Astrocyte (in vitro differentiated cells and primary cell): ENCODE measurements at regions not wholly inside any gene's neighbourhood (a gene's known extent, or its start where the extent isn't known, plus 50 kb on each side); places are given as distances from the start of the nearest gene placed in this dataset.

Experiments used
- EZH2 ChIP-seq: IDR thresholded peaks from 2 replicates; pipeline ENCODE4 v1.6.1; 2012; ENCODE audit warnings: mild to moderate bottlenecking, low read length, inconsistent platforms; ENCODE audit not compliant: insufficient read depth
- TF ChIP-seq, protein P1 (sequence below): IDR thresholded peaks from 2 replicates; pipeline ENCODE4 v1.5.1; 2011; ENCODE audit warnings: low read depth, mild to moderate bottlenecking, inconsistent platforms, low read length, moderate library complexity; ENCODE audit not compliant: insufficient read depth

DNA sequence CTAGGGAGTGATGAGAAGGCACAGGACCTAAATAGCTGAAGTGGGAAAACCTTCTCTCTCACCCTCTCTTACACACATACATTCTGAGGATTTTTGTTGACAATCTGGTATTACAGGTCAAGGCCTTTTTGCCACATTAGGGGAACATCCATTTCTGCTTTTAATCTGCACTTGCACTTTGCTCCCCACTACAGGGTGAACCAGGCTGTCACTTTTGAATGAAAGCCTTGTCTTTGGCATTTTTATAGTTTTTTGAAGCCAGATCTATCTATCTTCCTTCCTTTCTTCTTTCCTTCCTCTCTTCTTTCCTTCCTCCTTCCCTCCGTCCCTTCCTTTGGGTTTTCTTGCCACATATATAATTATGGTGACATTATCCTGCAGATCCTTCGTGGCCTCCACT is 165.9 kb upstream of the OTX2 start:
- TF ChIP-seq, protein P1, sequence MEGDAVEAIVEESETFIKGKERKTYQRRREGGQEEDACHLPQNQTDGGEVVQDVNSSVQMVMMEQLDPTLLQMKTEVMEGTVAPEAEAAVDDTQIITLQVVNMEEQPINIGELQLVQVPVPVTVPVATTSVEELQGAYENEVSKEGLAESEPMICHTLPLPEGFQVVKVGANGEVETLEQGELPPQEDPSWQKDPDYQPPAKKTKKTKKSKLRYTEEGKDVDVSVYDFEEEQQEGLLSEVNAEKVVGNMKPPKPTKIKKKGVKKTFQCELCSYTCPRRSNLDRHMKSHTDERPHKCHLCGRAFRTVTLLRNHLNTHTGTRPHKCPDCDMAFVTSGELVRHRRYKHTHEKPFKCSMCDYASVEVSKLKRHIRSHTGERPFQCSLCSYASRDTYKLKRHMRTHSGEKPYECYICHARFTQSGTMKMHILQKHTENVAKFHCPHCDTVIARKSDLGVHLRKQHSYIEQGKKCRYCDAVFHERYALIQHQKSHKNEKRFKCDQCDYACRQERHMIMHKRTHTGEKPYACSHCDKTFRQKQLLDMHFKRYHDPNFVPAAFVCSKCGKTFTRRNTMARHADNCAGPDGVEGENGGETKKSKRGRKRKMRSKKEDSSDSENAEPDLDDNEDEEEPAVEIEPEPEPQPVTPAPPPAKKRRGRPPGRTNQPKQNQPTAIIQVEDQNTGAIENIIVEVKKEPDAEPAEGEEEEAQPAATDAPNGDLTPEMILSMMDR, result no peak
- TF ChIP-seq EZH2, result no peak
